A204.1 (cell line): ENCODE measurements at regions not wholly inside any gene's neighbourhood (a gene's known extent, or its start where the extent isn't known, plus 50 kb on each side); places are given as distances from the start of the nearest gene placed in this dataset.
"Not testable (repeated sequence)": the region's sequence is repeated elsewhere in the genome, so short reads cannot be mapped to it uniquely, and the experiment has no call there.

Experiments used
- FAIRE-seq: peaks from 2 replicates; lab custom pipeline; 2012; peaks lifted over from hg19 to GRCh38; lab: Jason Lieb, UNC

DNA sequence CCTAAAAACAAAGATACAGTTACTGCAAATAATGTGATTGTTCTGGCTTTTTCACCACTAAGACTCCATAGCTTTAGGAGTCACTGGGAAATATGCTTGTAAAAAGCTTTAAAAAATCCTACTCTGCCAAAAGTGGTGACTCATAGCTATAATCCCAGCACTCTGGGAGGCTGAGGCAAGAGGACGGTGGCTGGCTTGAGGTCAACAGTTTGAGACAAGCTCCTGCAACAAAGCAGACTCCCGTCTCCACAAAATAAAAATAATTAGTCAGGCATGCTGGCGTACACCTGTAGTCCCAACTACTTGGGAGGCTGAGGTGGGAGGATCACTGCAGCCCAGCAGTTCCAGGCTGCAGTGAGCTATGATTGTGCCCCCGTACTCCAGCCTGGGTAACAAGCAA is 406.4 kb downstream of the HTR1A start:
- no peak for FAIRE-seq

DNA sequence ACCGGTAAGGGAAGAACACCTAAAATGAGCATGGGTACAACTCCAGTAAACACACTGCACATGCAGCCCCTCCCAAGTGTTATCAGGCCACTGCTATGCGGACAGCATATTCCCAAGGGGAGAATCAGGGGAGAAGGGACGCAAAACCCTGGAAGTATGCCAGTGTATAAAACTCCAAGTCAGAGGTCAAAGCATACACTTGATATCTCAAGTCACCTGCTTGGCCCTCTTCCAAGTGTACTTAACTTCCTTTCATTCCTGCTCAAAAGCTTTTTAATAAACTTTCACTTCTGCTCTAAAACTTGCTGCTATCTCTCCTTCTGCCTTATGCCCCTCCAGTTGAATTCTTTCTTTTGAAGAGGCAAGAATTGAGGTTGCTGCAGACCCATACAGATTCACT is 408.1 kb downstream of the HTR1A start:
- FAIRE-seq = no peak

- no peak for FAIRE-seq
Measured at GRCh38 chr5:63553073-63553472, 409.2 kb downstream of the HTR1A start.

DNA sequence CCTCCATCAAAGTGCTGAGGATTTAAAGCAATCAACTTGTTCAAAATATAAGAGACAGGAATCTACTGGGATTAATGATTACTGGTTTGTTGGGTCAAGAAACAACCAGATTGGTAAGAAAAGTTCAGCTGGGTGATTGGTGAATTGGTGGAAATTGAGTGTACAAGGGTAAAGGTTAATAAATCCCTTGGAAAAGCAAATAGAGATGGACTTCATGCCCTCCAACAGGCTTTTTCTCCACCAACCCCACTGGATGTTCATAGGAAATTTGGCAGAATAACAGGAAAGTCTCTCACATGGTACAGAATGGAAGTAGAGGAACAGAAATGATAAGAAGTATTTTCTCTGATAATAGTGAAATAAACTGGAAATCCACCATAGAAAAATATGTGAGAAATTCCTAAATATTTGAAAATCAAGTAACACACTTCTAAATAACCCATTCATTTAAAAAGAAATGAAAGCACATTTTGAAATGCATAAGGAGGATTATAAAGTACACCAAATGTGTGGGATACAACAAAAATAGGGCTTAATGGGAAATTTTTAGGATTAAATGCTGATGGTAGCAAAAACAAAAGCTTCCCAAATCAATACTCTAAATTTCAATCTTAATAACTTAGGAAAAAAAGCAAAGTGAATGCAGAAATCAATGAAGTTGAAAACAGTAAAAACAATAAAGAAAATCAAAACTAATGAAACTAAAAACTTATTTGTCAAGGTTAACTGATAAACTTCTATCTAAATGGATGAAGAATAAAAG is 426.2 kb downstream of the HTR1A start:
- FAIRE-seq = no peak

DNA sequence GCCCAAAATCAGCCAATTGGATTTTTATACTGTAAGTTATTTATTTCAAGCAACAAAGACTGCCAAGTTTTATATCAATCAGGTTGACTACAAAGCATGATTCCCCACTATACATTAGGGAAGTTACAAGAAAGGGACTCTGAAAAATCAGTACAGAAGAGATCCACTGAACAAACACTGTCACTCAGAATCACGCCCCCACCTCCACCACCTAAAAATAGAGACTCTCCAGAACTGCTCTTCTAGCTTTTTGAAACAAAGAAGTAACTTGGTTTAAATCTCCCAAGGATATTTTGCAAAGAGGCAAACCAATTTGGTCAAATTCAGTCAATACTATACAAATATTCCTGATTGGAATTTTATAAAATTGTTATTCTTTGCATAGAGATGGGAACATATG is 438.0 kb downstream of the HTR1A start:
- FAIRE-seq = no peak

GRCh38 chr5:63516006-63516405 is 446.2 kb downstream of the HTR1A start:
- no peak for FAIRE-seq

DNA sequence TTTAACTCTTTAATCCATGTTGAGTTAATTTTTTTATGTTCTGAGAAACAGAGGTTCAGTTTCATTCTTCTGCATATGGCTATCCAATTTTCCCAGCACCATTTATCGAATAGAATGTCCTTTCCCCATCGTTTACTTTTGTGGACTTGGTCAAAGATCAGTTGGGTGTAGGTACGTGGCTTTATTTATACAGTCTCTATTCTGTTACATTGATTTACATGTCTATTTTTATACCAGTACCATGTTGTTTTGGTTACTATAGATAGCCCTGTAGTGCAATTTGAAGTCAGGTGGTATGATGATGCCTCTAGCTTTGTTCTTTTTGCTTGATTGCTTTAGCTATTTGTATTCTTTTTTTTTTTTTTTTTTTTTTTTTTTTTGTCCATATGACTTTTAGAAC is 462.0 kb downstream of the HTR1A start:
- FAIRE-seq = no peak

DNA sequence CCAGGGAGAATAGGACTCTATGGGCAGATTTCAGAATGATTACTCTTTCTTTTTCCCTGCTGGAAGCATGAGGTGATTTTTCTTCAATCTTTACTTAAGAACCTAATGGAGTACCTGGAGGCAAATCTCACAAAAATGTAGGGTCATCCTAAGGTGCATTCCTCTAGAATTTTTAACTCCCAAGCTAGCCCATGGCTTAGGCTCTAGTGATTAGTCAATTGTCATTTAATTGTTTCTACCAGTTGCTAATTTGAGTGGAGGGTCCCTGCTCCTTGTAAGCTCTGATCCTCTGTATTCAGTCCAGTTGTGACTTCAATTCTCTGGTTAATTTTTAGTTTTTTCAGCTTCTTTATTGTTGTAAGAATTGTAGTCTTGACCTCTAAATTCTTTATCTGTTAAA is 467.0 kb downstream of the HTR1A start:
- no peak for FAIRE-seq

- no peak for FAIRE-seq
Measured at GRCh38 chr5:63483338-63483737, 478.9 kb downstream of the HTR1A start.

GRCh38 chr5:63473335-63473967 is 488.8 kb downstream of the HTR1A start:
- no peak for FAIRE-seq

GRCh38 chr5:63456279-63456678 is 506.0 kb downstream of the HTR1A start:
- FAIRE-seq = no peak

DNA sequence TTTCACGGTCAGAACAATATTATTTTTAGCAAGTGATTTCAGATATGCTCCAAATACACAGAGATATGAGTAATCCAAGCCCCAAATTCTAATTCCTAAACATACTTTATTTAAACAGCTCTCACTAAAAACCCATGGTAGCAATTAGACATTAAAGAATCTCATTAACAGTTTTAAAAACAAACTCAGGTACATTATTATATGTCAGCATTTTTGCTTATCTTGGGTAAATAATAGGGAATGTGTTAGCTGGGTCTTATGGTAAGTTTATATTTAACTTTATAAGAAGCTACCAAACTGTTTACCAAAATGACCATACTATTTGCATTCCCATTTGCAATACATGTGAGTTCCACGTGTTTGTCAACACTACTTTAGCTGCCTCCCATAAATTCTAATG is 511.1 kb downstream of the HTR1A start:
- FAIRE-seq = no peak

- FAIRE-seq = no peak
Measured at GRCh38 chr5:63439537-63439936, 522.7 kb downstream of the HTR1A start.

GRCh38 chr5:63409737-63410136 is 552.5 kb downstream of the HTR1A start:
- FAIRE-seq = no peak

DNA sequence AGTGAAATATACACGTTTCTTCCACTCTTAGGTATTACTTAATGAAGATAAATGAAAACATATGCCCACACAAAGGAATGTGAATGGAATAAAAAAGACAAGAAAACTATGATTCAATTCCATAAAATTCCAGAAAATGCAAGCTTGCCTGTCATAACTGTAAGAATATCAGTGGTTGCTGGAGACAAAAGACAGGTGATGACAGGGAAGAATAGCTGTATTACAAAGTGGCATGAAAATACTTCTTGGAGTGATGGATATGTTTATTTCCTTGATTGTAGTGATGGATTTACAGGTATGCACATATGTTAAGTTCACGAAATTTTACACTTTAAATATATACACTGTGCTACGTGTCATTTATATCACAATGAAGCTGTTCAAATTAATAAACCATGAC is 553.3 kb downstream of the HTR1A start:
- no peak for FAIRE-seq

DNA sequence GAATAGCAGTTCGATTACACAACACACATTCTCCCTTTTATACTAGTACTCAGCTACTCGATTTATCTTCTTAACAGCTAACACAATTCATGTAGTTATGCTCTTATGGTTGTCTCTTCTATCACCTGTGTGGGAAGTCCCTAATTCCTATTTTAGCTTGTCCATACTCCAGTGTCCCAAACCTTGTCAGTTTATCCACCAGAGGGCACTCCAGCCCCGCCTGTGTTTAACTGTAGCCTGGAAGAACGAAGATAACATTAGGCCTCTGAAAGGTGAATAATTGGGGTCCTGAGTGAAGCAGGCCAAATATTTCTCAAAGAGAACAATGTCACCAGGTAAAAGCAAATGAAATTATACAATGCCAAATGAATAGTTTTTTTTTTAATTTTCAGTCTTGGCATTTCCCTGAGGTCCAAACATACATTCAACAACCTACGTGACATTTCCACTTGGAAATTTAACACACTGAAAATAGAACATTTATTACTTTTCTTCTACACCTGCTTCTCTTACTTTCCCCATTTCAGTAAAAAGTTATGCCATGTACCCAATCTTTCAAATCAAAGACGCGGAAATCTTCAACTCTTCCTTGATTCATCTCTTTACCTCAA is 560.7 kb downstream of the HTR1A start:
- peak; percentile 44 for FAIRE-seq

- FAIRE-seq = no peak
Measured at GRCh38 chr5:63400079-63400478, 562.2 kb downstream of the HTR1A start.

GRCh38 chr5:63398346-63398745 is 563.9 kb downstream of the HTR1A start:
- no peak for FAIRE-seq

GRCh38 chr5:63388188-63388587 is 574.1 kb downstream of the HTR1A start:
- FAIRE-seq = not testable (repeated sequence)

GRCh38 chr5:63375851-63376250 is 586.4 kb downstream of the HTR1A start:
- FAIRE-seq = no peak

DNA sequence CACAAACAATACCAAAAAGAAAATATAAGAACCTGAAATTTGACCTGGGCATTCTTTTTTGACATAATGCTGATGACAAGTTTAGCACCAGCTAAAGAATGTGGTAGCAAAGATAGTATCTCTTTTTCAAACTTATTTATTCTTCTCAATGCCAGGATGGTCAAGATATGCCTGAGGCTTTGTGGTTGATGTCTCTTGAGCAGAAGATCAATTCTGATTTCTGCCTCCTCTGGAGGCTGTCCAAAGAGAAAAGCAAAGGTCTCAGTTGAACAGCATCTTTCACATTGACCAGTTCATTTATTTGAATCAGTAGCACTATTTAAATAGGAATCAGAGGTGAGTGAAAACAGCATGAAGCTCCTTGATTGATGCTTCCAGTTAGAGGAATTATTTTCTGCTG is 588.2 kb downstream of the HTR1A start:
- FAIRE-seq = no peak

DNA sequence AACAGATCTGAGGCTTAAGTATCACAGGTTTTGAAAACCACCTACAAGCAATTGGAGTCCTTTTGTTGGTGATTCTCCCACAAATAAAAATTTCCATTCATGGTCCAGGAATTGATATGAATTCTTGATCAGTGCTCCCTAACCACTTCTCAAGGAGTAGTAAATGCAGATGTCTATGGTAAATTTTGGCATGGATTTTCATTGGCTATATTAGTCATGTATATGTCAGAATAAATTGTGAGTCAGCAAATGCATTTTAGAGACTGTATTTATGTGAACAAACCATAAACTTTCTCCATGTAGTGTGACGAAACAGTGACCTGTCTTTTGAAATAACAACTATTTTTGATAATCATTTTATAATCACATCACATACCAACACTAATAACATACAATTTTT is 611.1 kb downstream of the HTR1A start:
- no peak for FAIRE-seq

DNA sequence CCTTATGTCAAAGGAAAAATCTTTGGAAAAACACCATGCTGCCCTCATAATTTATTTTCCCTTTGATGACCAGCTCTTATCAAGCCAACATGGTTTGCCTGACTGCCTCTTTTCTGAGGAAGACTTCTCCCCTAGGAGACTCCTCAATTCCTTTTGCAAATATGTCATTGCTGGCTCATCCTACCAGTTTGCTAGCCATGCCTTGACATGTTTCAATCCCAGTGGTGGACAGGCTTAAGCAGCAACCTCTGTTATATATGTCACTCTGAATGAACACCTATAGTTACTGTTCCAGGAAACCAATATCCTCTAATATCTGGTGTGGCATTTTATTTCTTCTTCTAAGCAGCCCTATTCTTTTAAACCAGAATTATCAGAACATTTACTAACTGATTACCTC is 615.8 kb downstream of the HTR1A start:
- FAIRE-seq = no peak

DNA sequence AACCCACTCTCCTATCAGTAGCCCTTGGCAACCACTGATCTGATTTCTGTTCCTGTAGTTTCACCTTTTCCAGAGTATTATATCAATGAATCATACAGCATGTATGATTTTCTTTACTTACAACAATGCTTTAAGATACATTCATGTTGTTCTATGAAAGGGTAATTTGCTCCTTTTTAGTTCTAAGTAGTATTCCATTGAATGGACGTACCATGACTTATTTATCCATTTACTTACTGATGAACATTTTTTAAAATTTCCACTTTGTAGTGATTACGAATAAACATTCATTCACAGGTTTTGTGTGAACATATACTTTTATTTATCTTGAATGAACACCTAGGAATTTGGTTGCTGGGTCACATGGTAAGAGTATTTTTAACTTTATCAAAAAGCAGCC is 620.8 kb downstream of the HTR1A start:
- FAIRE-seq = no peak
